SH-SY5Y (cell line): ENCODE measurements at regions not wholly inside any gene's neighbourhood (a gene's known extent, or its start where the extent isn't known, plus 50 kb on each side); places are given as distances from the start of the nearest gene placed in this dataset.

ENCODE experiments used
- GATA2 ChIP-seq: IDR thresholded peaks from 2 replicates; pipeline ENCODE4 v1.6.1; 2011; ENCODE audit warnings: mild to moderate bottlenecking, low read depth, low read length
- GATA3 ChIP-seq: IDR thresholded peaks from 2 replicates; pipeline ENCODE4 v1.6.1; 2011; ENCODE audit warnings: low read depth, mild to moderate bottlenecking, low read length, moderate library complexity

GRCh38 chr18:75687626-75688025, 260.1 kb upstream of the SMIM21 start:
- TF ChIP-seq GATA2 (no peak), GATA3 (no peak)
